DND-41 (cell line): ENCODE measurements at regions not wholly inside any gene's neighbourhood (a gene's known extent, or its start where the extent isn't known, plus 50 kb on each side); places are given as distances from the start of the nearest gene placed in this dataset.

Source experiments
- EZH2 ChIP-seq: IDR thresholded peaks from 3 replicates; pipeline ENCODE4 v1.6.1; 2012; ENCODE audit warnings: borderline replicate concordance, low read depth, mild to moderate bottlenecking, moderate library complexity, low read length, inconsistent platforms; ENCODE audit not compliant: severe bottlenecking
- TF ChIP-seq, protein P1 (sequence below): IDR thresholded peaks from 2 replicates; pipeline ENCODE4 v1.5.1; 2012; ENCODE audit warnings: borderline replicate concordance, low read length, moderate library complexity, mild to moderate bottlenecking; ENCODE audit not compliant: poor library complexity, severe bottlenecking; ENCODE audit errors: extremely low read depth

DNA sequence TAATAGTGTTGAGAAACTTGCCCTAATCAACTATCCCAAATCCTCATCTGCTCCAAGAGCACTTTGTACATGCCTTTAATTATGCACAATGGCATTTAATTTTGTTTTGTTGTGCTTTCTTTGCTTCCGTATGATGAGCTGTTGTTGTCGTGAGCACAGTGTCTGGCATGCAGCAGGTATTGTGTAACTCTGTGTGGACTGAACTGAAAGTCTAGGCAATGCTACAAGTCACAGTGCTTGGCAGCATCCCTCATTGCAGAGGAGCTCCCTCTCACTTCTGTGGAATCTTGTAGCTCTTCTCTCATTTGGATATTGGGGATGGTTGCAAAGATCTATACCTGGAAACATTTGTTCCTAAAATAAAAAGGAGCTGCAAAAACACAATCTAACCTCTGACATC, 502.2 kb upstream of the CA10 start:
- TF ChIP-seq, protein P1, sequence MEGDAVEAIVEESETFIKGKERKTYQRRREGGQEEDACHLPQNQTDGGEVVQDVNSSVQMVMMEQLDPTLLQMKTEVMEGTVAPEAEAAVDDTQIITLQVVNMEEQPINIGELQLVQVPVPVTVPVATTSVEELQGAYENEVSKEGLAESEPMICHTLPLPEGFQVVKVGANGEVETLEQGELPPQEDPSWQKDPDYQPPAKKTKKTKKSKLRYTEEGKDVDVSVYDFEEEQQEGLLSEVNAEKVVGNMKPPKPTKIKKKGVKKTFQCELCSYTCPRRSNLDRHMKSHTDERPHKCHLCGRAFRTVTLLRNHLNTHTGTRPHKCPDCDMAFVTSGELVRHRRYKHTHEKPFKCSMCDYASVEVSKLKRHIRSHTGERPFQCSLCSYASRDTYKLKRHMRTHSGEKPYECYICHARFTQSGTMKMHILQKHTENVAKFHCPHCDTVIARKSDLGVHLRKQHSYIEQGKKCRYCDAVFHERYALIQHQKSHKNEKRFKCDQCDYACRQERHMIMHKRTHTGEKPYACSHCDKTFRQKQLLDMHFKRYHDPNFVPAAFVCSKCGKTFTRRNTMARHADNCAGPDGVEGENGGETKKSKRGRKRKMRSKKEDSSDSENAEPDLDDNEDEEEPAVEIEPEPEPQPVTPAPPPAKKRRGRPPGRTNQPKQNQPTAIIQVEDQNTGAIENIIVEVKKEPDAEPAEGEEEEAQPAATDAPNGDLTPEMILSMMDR = no peak
- no peak for TF ChIP-seq EZH2
